ENCODE measurements at regions not wholly inside any gene's neighbourhood (a gene's known extent, or its start where the extent isn't known, plus 50 kb on each side); places are given as distances from the start of the nearest gene placed in this dataset.
A peak's percentile ranks its signal among the peaks of the same experiment; 100 is the strongest.
"Not testable (repeated sequence)": the region's sequence is repeated elsewhere in the genome, so short reads cannot be mapped to it uniquely, and the experiment has no call there.

GRCh38 chr1:244271691-244272308 is 179.9 kb downstream of the ADSS2 start:
- no peak for DNase-seq

- DNase-seq = peak; percentile 84
These were observed 179.0 kb downstream of the ADSS2 start for GRCh38 chr1:244272471-244273261.

- no peak for DNase-seq
These were observed 178.4 kb downstream of the ADSS2 start for GRCh38 chr1:244273262-244273844.

- DNase-seq = peak; percentile 87
These were observed 177.7 kb downstream of the ADSS2 start for GRCh38 chr1:244273845-244274619.

- no peak for DNase-seq
These were observed 175.1 kb downstream of the ADSS2 start for GRCh38 chr1:244276646-244277045.

- DNase-seq = no peak
These were observed 171.5 kb downstream of the ADSS2 start for GRCh38 chr1:244280201-244280600.

- no peak for DNase-seq
These were observed 170.8 kb downstream of the ADSS2 start for GRCh38 chr1:244280859-244281258.

- no peak for DNase-seq
These were observed 167.9 kb downstream of the ADSS2 start for GRCh38 chr1:244283772-244284171.

GRCh38 chr1:244284641-244285156 is 167.0 kb downstream of the ADSS2 start:
- DNase-seq = no peak

GRCh38 chr1:244286341-244286740 is 165.4 kb downstream of the ADSS2 start:
- DNase-seq = no peak

GRCh38 chr1:244287726-244288125 is 164.0 kb downstream of the ADSS2 start:
- DNase-seq = no peak

- no peak for DNase-seq
These were observed 163.0 kb downstream of the ADSS2 start for GRCh38 chr1:244288663-244289062.

- no peak for DNase-seq
These were observed 161.5 kb downstream of the ADSS2 start for GRCh38 chr1:244289991-244290785.

GRCh38 chr1:244291236-244292201 is 160.2 kb downstream of the ADSS2 start:
- DNase-seq = no peak

- no peak for DNase-seq
These were observed 157.0 kb downstream of the ADSS2 start for GRCh38 chr1:244294599-244295224.

GRCh38 chr1:244296003-244296402 is 155.7 kb downstream of the ADSS2 start:
- DNase-seq = no peak

GRCh38 chr1:244296447-244296846 is 155.3 kb downstream of the ADSS2 start:
- no peak for DNase-seq

GRCh38 chr1:244297087-244297486 is 154.6 kb downstream of the ADSS2 start:
- DNase-seq = no peak

- DNase-seq = no peak
These were observed 154.1 kb downstream of the ADSS2 start for GRCh38 chr1:244297616-244298015.

GRCh38 chr1:244300029-244300375 is 151.7 kb downstream of the ADSS2 start:
- not testable (repeated sequence) for DNase-seq
